ENCODE measurements at regions not wholly inside any gene's neighbourhood (a gene's known extent, or its start where the extent isn't known, plus 50 kb on each side); places are given as distances from the start of the nearest gene placed in this dataset.
"Not testable (repeated sequence)": the region's sequence is repeated elsewhere in the genome, so short reads cannot be mapped to it uniquely, and the experiment has no call there.

- no peaks in the 10 kb centered on the region for H3K27me3 ChIP-seq (ENCODE audit: control insufficient read depth, insufficient read depth, low read length)
- H3K36me3 ChIP-seq (ENCODE audit: control insufficient read depth, insufficient read depth, low read length) = no peaks in the 10 kb centered on the region
- H3K4me3 ChIP-seq (ENCODE audit: low read depth, low read length) = no peak overlapping the region
- no peak overlapping the region for H3K9ac ChIP-seq (ENCODE audit: low read depth, low read length)
- no peaks in the 10 kb centered on the region for H3K4me1 ChIP-seq (ENCODE audit: control insufficient read depth, insufficient read depth, low read length)
- H3K9me3 ChIP-seq (ENCODE audit: control insufficient read depth, insufficient read depth, low read length) = peaks cover 7% of the 10 kb centered on the region
Observed at GRCh38 chr3:156052115-156052514, 68.3 kb upstream of the KCNAB1 start.

DNA sequence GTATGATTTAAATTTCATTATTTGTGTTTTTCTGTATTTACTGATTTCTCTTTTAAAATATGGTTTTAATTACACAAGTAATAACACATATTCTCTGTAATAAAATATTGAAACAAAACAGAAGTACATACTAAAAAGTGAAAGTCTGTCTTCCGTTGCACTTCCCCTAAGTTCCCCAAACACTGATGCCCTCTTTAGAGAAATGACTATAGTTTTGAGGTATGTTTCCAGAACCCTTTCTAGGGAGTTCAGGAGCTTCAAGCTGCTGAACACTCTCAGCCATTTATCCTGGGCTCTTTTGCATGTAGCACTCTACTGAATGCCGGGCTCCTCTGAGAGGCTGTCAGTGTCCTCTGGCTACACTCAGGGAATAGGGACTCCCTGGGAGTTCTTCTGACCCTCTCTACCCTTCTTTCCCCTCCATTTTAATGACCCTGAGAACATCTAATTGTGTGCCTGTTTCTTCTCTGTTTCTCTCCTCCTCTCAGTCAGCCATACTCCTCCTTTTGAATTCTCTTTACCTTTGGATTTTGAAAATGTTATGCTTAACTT is 60.4 kb upstream of the KCNAB1 start:
- no peak overlapping the region for H3K9ac ChIP-seq (ENCODE audit: low read depth, low read length)
- H3K36me3 ChIP-seq (ENCODE audit: control insufficient read depth, insufficient read depth, low read length) = no peaks in the 10 kb centered on the region
- no peaks in the 10 kb centered on the region for H3K9me3 ChIP-seq (ENCODE audit: control insufficient read depth, insufficient read depth, low read length)
- H3K27me3 ChIP-seq (ENCODE audit: control insufficient read depth, insufficient read depth, low read length) = no peaks in the 10 kb centered on the region
- no peak overlapping the region for H3K4me3 ChIP-seq (ENCODE audit: low read depth, low read length)
- no peaks in the 10 kb centered on the region for H3K4me1 ChIP-seq (ENCODE audit: control insufficient read depth, insufficient read depth, low read length)

DNA sequence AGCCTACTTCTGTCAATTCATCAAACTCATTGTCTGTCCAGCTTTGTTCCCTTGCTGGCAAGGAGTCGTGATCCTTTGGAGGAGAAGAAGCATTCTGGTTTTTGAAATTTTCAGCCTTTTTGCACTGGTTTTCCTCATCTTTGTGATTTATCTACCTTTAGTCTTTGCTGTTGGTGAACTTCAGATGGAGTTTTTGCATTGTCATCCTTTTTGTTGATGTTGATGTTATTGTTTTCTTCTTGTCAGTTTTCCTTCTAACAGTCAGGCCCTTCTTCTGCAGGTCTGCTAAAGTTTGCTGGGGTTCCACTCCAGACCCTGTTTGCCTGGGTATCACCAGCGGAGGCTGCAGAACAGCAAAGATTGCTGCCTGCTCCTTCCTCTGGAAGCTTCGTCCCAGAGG is 52.2 kb upstream of the KCNAB1 start:
- H3K36me3 ChIP-seq (ENCODE audit: control insufficient read depth, insufficient read depth, low read length); H3K4me3 ChIP-seq (ENCODE audit: low read depth, low read length); H3K27me3 ChIP-seq (ENCODE audit: control insufficient read depth, insufficient read depth, low read length); H3K9me3 ChIP-seq (ENCODE audit: control insufficient read depth, insufficient read depth, low read length); H3K4me1 ChIP-seq (ENCODE audit: control insufficient read depth, insufficient read depth, low read length); H3K9ac ChIP-seq (ENCODE audit: low read depth, low read length): not testable (repeated sequence)

DNA sequence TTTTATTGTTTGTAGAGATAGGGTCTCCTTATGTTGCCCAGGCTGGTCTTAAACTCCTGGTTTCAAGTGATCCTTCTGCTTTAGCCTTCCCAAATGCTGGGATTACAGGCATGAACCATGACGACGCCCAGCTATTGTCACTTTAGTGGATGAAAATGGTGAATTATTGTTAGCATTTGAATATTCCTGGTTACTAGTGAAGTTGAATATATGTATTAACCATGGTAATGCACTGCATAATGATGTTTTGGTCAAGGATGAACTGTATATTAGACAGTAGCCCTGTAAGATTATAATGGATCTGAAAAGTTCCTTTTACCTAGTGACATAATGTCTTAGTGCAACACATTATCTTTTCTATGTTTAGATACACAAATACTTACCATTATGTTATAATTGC is 50.4 kb upstream of the KCNAB1 start:
- no peaks in the 10 kb centered on the region for H3K27me3 ChIP-seq (ENCODE audit: control insufficient read depth, insufficient read depth, low read length)
- H3K4me3 ChIP-seq (ENCODE audit: low read depth, low read length) = no peak overlapping the region
- no peaks in the 10 kb centered on the region for H3K4me1 ChIP-seq (ENCODE audit: control insufficient read depth, insufficient read depth, low read length)
- no peaks in the 10 kb centered on the region for H3K9me3 ChIP-seq (ENCODE audit: control insufficient read depth, insufficient read depth, low read length)
- no peak overlapping the region for H3K9ac ChIP-seq (ENCODE audit: low read depth, low read length)
- no peaks in the 10 kb centered on the region for H3K36me3 ChIP-seq (ENCODE audit: control insufficient read depth, insufficient read depth, low read length)
